ENCODE measurements at regions not wholly inside any gene's neighbourhood (a gene's known extent, or its start where the extent isn't known, plus 50 kb on each side); places are given as distances from the start of the nearest gene placed in this dataset.

- TF ChIP-seq, protein P1, sequence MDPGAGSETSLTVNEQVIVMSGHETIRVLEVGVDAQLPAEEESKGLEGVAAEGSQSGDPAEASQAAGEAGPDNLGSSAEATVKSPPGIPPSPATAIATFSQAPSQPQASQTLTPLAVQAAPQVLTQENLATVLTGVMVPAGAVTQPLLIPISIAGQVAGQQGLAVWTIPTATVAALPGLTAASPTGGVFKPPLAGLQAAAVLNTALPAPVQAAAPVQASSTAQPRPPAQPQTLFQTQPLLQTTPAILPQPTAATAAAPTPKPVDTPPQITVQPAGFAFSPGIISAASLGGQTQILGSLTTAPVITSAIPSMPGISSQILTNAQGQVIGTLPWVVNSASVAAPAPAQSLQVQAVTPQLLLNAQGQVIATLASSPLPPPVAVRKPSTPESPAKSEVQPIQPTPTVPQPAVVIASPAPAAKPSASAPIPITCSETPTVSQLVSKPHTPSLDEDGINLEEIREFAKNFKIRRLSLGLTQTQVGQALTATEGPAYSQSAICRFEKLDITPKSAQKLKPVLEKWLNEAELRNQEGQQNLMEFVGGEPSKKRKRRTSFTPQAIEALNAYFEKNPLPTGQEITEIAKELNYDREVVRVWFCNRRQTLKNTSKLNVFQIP (CRISPR knock-in tag; IDR thresholded peaks at IDR 0.05; ENCODE audit: borderline replicate concordance, low read depth), result no peak
- no peak for TF ChIP-seq CSDC2 (CRISPR knock-in tag; IDR thresholded peaks at IDR 0.05)
- TF ChIP-seq TCF4 (CRISPR knock-in tag; IDR thresholded peaks at IDR 0.05; ENCODE audit: borderline replicate concordance), result no peak
- no peak for TF ChIP-seq BACH2 (CRISPR knock-in tag; IDR thresholded peaks at IDR 0.05; ENCODE audit: borderline replicate concordance)
- TF ChIP-seq ARNTL (CRISPR knock-in tag; IDR thresholded peaks at IDR 0.05; ENCODE audit: borderline replicate concordance, low read depth), result no peak
- no peak for TF ChIP-seq TSHZ2 (CRISPR knock-in tag; IDR thresholded peaks at IDR 0.05)
- TF ChIP-seq ZC3H10 (CRISPR knock-in tag; IDR thresholded peaks at IDR 0.05), result no peak
- TF ChIP-seq RARB (CRISPR knock-in tag; IDR thresholded peaks at IDR 0.05), result no peak
- TF ChIP-seq, protein P2, sequence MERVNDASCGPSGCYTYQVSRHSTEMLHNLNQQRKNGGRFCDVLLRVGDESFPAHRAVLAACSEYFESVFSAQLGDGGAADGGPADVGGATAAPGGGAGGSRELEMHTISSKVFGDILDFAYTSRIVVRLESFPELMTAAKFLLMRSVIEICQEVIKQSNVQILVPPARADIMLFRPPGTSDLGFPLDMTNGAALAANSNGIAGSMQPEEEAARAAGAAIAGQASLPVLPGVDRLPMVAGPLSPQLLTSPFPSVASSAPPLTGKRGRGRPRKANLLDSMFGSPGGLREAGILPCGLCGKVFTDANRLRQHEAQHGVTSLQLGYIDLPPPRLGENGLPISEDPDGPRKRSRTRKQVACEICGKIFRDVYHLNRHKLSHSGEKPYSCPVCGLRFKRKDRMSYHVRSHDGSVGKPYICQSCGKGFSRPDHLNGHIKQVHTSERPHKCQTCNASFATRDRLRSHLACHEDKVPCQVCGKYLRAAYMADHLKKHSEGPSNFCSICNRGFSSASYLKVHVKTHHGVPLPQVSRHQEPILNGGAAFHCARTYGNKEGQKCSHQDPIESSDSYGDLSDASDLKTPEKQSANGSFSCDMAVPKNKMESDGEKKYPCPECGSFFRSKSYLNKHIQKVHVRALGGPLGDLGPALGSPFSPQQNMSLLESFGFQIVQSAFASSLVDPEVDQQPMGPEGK (CRISPR knock-in tag; IDR thresholded peaks at IDR 0.05; ENCODE audit: borderline replicate concordance), result no peak
- no peak for TF ChIP-seq ZFP3 (CRISPR knock-in tag; IDR thresholded peaks at IDR 0.05)
- TF ChIP-seq SNAI2 (CRISPR knock-in tag; IDR thresholded peaks at IDR 0.05), result no peak
- no peak for TF ChIP-seq GLIS3 (CRISPR knock-in tag; IDR thresholded peaks at IDR 0.05)
- no peak for TF ChIP-seq ZNF8 (CRISPR knock-in tag; IDR thresholded peaks at IDR 0.05)
- no peak for TF ChIP-seq ESRRG (CRISPR knock-in tag; IDR thresholded peaks at IDR 0.05)
Measured at GRCh38 chr2:160610041-160610440, 116.4 kb upstream of the RBMS1 start.

Data from SK-N-SH treated with all-trans-retinoic acid at 6 μM for 48 hours (cell line).